DND-41 (cell line): ENCODE measurements at regions not wholly inside any gene's neighbourhood (a gene's known extent, or its start where the extent isn't known, plus 50 kb on each side); places are given as distances from the start of the nearest gene placed in this dataset.
"Not testable (repeated sequence)": the region's sequence is repeated elsewhere in the genome, so short reads cannot be mapped to it uniquely, and the experiment has no call there.

Experiments
- CTCF ChIP-seq: IDR thresholded peaks from 2 replicates; pipeline ENCODE4 v1.5.1; 2012; ENCODE audit warnings: borderline replicate concordance, low read length, moderate library complexity, mild to moderate bottlenecking; ENCODE audit not compliant: poor library complexity, severe bottlenecking; ENCODE audit errors: extremely low read depth
- EZH2 ChIP-seq: IDR thresholded peaks from 3 replicates; pipeline ENCODE4 v1.6.1; 2012; ENCODE audit warnings: borderline replicate concordance, low read depth, mild to moderate bottlenecking, moderate library complexity, low read length, inconsistent platforms; ENCODE audit not compliant: severe bottlenecking

- TF ChIP-seq CTCF, EZH2: not testable (repeated sequence)
Measured at GRCh38 chr2:87093252-87093651, 71.6 kb upstream of the PLGLB1 start.
